Activated B cell treated with CpG ODN at 0.5 μM for 24 hours (primary cell): ENCODE measurements at regions not wholly inside any gene's neighbourhood (a gene's known extent, or its start where the extent isn't known, plus 50 kb on each side); places are given as distances from the start of the nearest gene placed in this dataset.

Source experiments
- ATAC-seq: fragments of 200-7000 bp; cut with Tn5 transposase; one replicate; pipeline ENCODE4 v1.10.0; 2021; ENCODE audit warnings: low read depth, mild to moderate bottlenecking, moderate library complexity
- CTCF ChIA-PET: fragments of 350-600 bp; sonication (Branson Sonifier 250); formaldehyde crosslinking; loops from one replicate; lab custom pipeline; 2021; ENCODE audit warnings: antibody characterized with exemption; lab: Charles Lee
- POLR2A ChIA-PET: fragments of 350-600 bp; sonication (Branson Sonifier 250); formaldehyde crosslinking; loops from one replicate; lab custom pipeline; 2021; ENCODE audit warnings: antibody characterized with exemption; lab: Charles Lee
- DNase-seq: peaks from one replicate; pipeline ENCODE4 v3.0.0; 2022
- H3K27ac Mint-ChIP-seq: one replicate; pipeline ENCODE4 v1.8.0; 2020; ENCODE audit warnings: mixed read lengths
- H3K27me3 Mint-ChIP-seq: one replicate; pipeline ENCODE4 v1.8.0; 2021; ENCODE audit warnings: mixed read lengths
- H3K36me3 Mint-ChIP-seq: one replicate; pipeline ENCODE4 v1.8.0; 2021; ENCODE audit warnings: low read depth, mixed read lengths
- H3K4me1 Mint-ChIP-seq: one replicate; pipeline ENCODE4 v1.8.0; 2021; ENCODE audit warnings: mixed read lengths
- H3K4me3 Mint-ChIP-seq: one replicate; pipeline ENCODE4 v1.8.0; 2020; ENCODE audit warnings: mild to moderate bottlenecking, mixed read lengths
- H3K9me3 Mint-ChIP-seq: one replicate; pipeline ENCODE4 v1.8.0; 2020; ENCODE audit warnings: mixed read lengths
- intact Hi-C: fragments of 100-400 bp; cut with micrococcal nuclease; formaldehyde crosslinking; loops from one replicate; pipeline ENCODE4 v1.15.1; 2024
- TF ChIP-seq, protein P1 (sequence below): fragments of 200-600 bp; IDR thresholded peaks from one replicate; pipeline ENCODE4 v1.8.0; 2022; ENCODE audit warnings: antibody characterized with exemption, mild to moderate bottlenecking

DNA sequence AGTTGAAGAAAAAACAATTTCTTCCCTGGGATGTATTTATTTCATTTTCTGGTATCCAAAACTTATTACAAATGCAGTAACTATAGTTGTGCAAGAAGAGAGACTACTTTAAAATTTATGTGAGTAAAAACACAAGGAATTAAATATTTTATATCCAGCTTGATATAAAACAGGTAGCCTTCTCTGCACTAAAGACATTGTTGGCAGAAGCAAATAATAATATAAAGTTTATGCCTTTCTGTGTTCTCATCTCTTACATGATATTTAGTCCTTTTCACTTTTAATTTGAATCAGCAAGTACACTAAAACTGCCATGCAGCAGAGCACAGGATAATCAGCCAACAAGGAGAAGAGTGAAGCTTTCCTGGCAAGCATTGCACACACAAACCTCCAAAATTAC, 352.7 kb downstream of the ARL6IP6 start:
- H3K36me3 Mint-ChIP-seq, result no peaks in the 10 kb centered on the region
- no peaks in the 10 kb centered on the region for H3K27me3 Mint-ChIP-seq
- H3K9me3 Mint-ChIP-seq, result no peaks in the 10 kb centered on the region
- intact Hi-C loops, result no loop called here
- DNase-seq, result no peak
- no peak for ATAC-seq
- TF ChIP-seq, protein P1, sequence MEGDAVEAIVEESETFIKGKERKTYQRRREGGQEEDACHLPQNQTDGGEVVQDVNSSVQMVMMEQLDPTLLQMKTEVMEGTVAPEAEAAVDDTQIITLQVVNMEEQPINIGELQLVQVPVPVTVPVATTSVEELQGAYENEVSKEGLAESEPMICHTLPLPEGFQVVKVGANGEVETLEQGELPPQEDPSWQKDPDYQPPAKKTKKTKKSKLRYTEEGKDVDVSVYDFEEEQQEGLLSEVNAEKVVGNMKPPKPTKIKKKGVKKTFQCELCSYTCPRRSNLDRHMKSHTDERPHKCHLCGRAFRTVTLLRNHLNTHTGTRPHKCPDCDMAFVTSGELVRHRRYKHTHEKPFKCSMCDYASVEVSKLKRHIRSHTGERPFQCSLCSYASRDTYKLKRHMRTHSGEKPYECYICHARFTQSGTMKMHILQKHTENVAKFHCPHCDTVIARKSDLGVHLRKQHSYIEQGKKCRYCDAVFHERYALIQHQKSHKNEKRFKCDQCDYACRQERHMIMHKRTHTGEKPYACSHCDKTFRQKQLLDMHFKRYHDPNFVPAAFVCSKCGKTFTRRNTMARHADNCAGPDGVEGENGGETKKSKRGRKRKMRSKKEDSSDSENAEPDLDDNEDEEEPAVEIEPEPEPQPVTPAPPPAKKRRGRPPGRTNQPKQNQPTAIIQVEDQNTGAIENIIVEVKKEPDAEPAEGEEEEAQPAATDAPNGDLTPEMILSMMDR, result no peak
- ChIA-PET POLR2A (no interaction called here), CTCF (no interaction called here)
- no peak overlapping the region for H3K27ac Mint-ChIP-seq
- no peak overlapping the region for H3K4me3 Mint-ChIP-seq
- H3K4me1 Mint-ChIP-seq, result no peaks in the 10 kb centered on the region

DNA sequence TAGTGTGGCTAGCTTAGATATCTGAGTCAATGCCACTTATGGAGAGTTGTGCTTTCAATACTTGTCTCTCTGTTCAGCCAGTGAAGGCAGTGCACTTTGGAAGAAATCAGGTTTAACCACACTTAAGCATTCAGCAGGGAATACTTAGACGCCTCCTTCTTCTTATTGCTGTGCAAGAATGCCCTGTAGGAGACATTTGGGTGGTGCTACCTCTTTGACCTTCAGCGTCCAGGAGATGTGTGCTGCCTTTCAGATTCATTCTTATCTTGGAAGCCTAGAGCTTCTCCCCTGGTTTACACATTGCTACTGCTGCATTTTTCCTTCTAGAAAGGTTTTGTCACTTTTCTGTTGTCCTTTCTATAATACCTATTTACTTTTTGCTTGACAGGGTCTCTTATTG, 350.5 kb downstream of the ARL6IP6 start:
- Mint-ChIP-seq H3K9me3 (no peaks in the 10 kb centered on the region), H3K27me3 (no peaks in the 10 kb centered on the region), H3K27ac (no peak overlapping the region), H3K4me3 (no peak overlapping the region), H3K36me3 (no peaks in the 10 kb centered on the region), H3K4me1 (no peaks in the 10 kb centered on the region)
- ChIA-PET CTCF (no interaction called here), POLR2A (no interaction called here)
- ATAC-seq (no peak), DNase-seq (no peak)
- intact Hi-C loops, result no loop called here
- TF ChIP-seq, protein P1, result no peak

DNA sequence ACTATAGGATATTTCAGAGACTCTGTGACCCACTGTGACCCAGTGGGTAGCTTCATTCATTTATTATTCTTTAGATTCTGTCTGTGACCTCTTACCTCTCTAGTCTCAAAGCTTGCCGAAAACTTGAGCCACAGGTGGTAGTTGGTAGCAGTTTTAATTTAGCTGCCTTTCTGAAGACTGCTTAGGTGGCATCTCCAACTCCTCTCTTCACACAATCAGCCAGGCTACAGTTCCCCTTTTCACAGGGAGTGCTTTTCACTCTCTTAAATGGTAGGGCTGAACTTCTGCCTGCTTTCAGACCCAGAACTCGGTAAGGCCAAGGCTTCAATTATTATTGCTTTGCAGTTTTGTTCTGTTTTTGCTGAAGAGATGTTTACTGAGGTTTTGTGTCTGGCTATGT, 349.6 kb downstream of the ARL6IP6 start:
- Mint-ChIP-seq H3K27ac (no peak overlapping the region), H3K27me3 (no peaks in the 10 kb centered on the region), H3K4me3 (no peak overlapping the region), H3K4me1 (no peaks in the 10 kb centered on the region), H3K36me3 (no peaks in the 10 kb centered on the region), H3K9me3 (no peaks in the 10 kb centered on the region)
- TF ChIP-seq, protein P1, result no peak
- no peak for ATAC-seq
- POLR2A ChIA-PET, result no interaction called here
- intact Hi-C loops, result no loop called here
- no peak for DNase-seq
- CTCF ChIA-PET, result no interaction called here

DNA sequence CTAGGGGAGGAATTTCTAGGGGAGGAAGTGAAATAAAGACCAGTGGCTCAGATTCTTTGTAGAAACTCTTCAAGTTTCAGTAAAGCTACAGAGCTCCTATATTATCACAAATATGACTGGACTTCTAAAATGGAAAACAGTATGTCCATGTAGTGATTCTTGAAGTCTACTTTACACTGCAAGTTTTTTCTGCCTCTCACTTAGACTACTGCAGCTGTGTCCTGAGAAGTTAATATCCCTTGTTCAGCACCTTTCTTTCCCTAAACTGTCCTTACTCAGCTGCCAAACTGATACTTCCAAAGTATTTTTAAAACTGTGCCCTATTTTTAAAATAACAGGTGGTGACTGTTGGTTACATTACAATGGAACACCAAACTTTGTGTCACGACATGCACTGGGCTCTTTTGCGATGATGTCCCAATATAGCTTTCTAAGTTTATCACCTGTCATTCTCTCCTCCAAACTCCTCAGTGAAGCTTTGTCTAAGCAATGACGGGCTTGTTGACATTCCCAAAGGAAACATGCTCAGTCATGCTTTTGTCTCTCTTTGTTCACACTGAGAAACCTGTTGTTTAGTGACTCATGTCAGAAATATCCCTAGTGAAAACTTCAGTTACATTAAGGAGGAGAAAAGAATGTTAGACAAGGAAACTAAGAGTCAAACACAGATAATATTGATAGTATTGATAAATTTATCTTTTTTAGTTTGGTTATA, 341.1 kb downstream of the ARL6IP6 start:
- Mint-ChIP-seq H3K36me3 (no peaks in the 10 kb centered on the region), H3K4me1 (no peaks in the 10 kb centered on the region), H3K27me3 (no peaks in the 10 kb centered on the region), H3K27ac (no peak overlapping the region), H3K4me3 (no peak overlapping the region), H3K9me3 (no peaks in the 10 kb centered on the region)
- ATAC-seq (no peak), DNase-seq (no peak)
- intact Hi-C loops, result no loop called here
- TF ChIP-seq, protein P1, result no peak
- POLR2A ChIA-PET, result no interaction called here
- CTCF ChIA-PET, result no interaction called here

DNA sequence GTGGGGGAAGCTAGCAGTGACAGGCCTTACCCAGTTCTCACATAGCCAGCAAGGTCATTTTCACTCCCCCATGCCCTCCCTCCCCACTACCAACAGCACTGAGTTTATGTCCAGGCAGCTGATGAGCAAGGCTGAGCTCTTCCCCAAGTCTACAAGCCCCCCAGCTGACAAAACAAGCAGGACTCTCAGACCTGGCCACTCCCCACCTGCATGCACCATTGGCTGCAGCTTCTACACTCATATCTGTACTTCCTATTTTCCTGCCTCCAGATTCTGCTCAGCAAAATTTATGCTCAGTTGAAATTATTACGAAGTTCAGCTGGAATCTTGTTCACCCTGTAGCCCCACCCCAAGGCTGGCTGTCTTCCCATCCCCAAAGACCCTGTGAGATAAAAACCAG, 339.3 kb downstream of the ARL6IP6 start:
- ChIA-PET CTCF (no interaction called here), POLR2A (no interaction called here)
- Mint-ChIP-seq H3K9me3 (no peaks in the 10 kb centered on the region), H3K4me1 (no peaks in the 10 kb centered on the region), H3K27ac (no peak overlapping the region), H3K27me3 (no peaks in the 10 kb centered on the region), H3K4me3 (no peak overlapping the region), H3K36me3 (no peaks in the 10 kb centered on the region)
- intact Hi-C loops, result no loop called here
- TF ChIP-seq, protein P1, result no peak
- ATAC-seq, result no peak
- no peak for DNase-seq
